ENCODE measurements at regions not wholly inside any gene's neighbourhood (a gene's known extent, or its start where the extent isn't known, plus 50 kb on each side); places are given as distances from the start of the nearest gene placed in this dataset.

GRCh38 chr9:82385633-82386032 is 397.1 kb downstream of the SPATA31D1 start:
- no peak for DNase-seq (ENCODE audit: insufficient read length, low spot score)
- TF ChIP-seq CTCF (IDR thresholded peaks at IDR 0.05; ENCODE audit: insufficient read depth, missing control alignments): no peak
- FAIRE-seq: no peak

DNA sequence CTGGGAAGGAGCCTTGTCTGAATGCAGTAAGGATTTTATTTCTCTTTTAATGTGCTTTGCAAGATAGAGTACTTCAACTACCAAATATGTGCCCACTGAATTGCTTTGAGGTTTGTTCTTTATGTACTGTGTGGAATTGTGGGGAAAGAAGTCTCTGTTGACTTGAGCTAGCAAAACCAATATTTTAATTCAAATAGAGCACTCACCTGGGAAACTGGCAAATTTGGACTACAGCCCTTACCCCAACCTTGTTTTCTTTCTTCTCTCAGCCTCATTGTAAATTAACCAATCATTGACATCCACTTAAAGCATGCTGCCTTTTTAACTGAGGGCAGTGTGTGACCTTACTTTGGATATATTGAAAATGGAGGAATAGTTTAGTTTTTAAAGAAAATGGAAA is 409.0 kb downstream of the SPATA31D1 start:
- FAIRE-seq (no peak), DNase-seq (ENCODE audit: insufficient read length, low spot score) (no peak)
- no peak for TF ChIP-seq CTCF (IDR thresholded peaks at IDR 0.05; ENCODE audit: insufficient read depth, missing control alignments)

GRCh38 chr9:82404196-82404870 is 415.8 kb downstream of the SPATA31D1 start:
- no peak for FAIRE-seq
- TF ChIP-seq CTCF (IDR thresholded peaks at IDR 0.05; ENCODE audit: insufficient read depth, missing control alignments): no peak
- no peak for DNase-seq (ENCODE audit: insufficient read length, low spot score)

DNA sequence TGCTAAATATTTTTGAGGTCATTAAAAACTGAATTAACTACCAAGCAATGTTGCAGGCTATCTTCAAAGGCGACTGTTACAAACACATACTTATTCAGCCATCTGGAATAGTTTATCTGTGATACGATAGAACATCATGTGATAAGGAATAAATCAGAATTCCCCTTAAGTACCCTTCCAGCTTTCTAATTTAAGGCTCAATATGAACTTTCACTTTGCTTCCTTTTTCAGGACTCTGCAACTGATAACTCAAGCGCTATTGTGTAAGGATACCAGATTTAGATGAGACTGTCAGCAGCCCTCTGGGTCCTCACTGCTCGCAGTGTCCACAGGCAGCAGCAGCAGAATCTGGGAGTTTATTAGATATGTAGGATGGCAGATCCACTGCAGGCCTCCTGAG is 416.3 kb downstream of the SPATA31D1 start:
- TF ChIP-seq CTCF (IDR thresholded peaks at IDR 0.05; ENCODE audit: insufficient read depth, missing control alignments): no peak
- FAIRE-seq: no peak
- no peak for DNase-seq (ENCODE audit: insufficient read length, low spot score)

DNA sequence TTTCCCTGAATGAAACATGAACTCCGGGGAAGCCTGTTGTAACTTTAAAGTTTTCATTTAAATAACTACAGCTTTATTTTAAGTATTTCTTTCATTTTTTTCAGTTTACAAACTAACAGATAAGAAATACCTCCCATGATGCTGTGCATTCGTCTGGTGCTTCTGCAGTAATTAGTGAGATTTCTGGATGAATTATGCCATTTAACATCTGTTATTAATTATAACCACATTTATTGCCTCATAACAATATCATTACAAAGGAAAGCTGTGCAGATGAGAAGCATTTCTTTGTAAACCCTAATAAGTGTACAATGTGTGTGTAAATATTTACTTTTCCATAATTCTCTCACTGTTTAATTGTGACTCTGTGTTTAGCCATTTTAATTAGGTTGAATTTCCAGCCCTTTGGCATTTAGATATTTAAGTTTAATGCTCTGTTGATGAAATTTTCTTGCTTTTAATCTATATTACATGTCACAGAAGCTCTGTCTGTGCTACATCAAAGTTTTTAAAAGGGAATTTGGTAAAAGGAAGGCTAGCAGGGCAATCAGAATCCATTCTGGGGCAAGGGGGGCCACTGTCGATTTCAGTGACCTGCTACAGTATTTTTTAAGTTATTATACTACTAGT is 418.0 kb downstream of the SPATA31D1 start:
- no peak for TF ChIP-seq CTCF (IDR thresholded peaks at IDR 0.05; ENCODE audit: insufficient read depth, missing control alignments)
- no peak for DNase-seq (ENCODE audit: insufficient read length, low spot score)
- FAIRE-seq: no peak

DNA sequence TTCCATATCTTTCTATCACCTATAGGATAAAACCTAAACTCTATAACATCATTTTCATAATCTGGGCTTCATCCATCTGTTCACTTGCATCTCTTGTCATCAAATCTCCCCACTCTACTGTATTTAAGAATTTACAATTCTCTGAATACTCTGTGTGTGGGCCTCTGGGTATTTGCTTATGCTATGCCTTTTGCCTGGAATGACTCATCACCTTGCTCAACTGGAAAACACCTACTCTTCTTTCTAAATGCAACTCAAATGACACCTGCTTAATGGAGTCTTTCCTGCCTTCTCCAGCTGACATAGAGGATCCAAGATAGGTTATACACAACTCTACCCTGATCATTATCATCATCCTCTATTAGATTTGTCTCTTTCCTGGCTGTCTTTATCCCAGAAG is 421.7 kb downstream of the SPATA31D1 start:
- DNase-seq (ENCODE audit: insufficient read length, low spot score): no peak
- no peak for FAIRE-seq
- TF ChIP-seq CTCF (IDR thresholded peaks at IDR 0.05; ENCODE audit: insufficient read depth, missing control alignments): no peak

GRCh38 chr9:82410866-82411265 is 422.3 kb downstream of the SPATA31D1 start:
- no peak for FAIRE-seq
- no peak for DNase-seq (ENCODE audit: insufficient read length, low spot score)
- TF ChIP-seq CTCF (IDR thresholded peaks at IDR 0.05; ENCODE audit: insufficient read depth, missing control alignments): no peak

Data from D721Med (cell line).